Ovary (tissue), 3 donors: ENCODE measurements at regions not wholly inside any gene's neighbourhood (a gene's known extent, or its start where the extent isn't known, plus 50 kb on each side); places are given as distances from the start of the nearest gene placed in this dataset.

Experiments used
- POLR2A ChIP-seq: fragments of 450-650 bp; IDR thresholded peaks from one replicate; pipeline ENCODE4 v1.6.1; 2017; ENCODE audit warnings: antibody characterized with exemption, mild to moderate bottlenecking, moderate library complexity
- TF ChIP-seq, protein P1 (sequence below), 3 donors: fragments of 450-650 bp in 2 of 3; fragments of 200-600 bp in 1 of 3; IDR thresholded peaks; one replicate each; pipeline versions ENCODE4 v1.5.1 to v1.8.0; 2016 to 2022; ENCODE audit warnings: antibody characterized with exemption in 3 of 3, mild to moderate bottlenecking in 1 of 3
- donor health status: DM: no; HTN: no; CAD: no.

DNA sequence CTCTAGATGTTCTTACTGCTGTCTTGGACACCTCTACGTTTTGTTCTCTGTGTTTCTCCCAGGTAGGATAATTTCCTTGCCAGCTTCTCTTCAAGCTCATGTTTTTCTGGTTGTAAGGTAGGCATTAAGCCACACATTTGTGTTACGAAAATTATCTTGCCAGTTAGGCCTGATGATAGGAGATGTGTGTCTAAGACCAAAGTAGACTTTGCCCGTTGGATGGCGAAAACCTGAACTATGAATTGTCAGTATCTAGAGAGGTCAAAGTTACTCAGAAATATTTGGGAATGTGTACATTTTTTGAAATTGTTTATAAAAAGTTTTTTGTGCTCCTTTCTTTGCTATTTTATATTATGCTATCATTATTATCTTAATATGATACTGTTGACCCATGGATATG lies 72.8 kb downstream of the FHIP1A start:
- TF ChIP-seq, protein P1, sequence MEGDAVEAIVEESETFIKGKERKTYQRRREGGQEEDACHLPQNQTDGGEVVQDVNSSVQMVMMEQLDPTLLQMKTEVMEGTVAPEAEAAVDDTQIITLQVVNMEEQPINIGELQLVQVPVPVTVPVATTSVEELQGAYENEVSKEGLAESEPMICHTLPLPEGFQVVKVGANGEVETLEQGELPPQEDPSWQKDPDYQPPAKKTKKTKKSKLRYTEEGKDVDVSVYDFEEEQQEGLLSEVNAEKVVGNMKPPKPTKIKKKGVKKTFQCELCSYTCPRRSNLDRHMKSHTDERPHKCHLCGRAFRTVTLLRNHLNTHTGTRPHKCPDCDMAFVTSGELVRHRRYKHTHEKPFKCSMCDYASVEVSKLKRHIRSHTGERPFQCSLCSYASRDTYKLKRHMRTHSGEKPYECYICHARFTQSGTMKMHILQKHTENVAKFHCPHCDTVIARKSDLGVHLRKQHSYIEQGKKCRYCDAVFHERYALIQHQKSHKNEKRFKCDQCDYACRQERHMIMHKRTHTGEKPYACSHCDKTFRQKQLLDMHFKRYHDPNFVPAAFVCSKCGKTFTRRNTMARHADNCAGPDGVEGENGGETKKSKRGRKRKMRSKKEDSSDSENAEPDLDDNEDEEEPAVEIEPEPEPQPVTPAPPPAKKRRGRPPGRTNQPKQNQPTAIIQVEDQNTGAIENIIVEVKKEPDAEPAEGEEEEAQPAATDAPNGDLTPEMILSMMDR (IDR thresholded peaks at IDR 0.05): no peak
- no peak for TF ChIP-seq POLR2A
